Fibroblast of lung (primary cell): ENCODE measurements at regions not wholly inside any gene's neighbourhood (a gene's known extent, or its start where the extent isn't known, plus 50 kb on each side); places are given as distances from the start of the nearest gene placed in this dataset.

Source experiments
- EZH2 ChIP-seq: IDR thresholded peaks from 2 replicates; pipeline ENCODE4 v1.5.1; 2012; ENCODE audit warnings: low read length, control low read depth, mild to moderate bottlenecking; ENCODE audit errors: missing control alignments
- TF ChIP-seq, protein P1 (sequence below), 2 donors: IDR thresholded peaks in 1 of 2; conservative IDR thresholded peaks in 1 of 2; 1 replicate in 1 of 2; 2 replicates in 1 of 2; pipeline ENCODE4 v1.5.1; 2011 to 2012; ENCODE audit warnings: low read length in 2 of 2, control low read depth in 1 of 2, inconsistent platforms in 1 of 2, low read depth in 1 of 2, mild to moderate bottlenecking in 1 of 2

DNA sequence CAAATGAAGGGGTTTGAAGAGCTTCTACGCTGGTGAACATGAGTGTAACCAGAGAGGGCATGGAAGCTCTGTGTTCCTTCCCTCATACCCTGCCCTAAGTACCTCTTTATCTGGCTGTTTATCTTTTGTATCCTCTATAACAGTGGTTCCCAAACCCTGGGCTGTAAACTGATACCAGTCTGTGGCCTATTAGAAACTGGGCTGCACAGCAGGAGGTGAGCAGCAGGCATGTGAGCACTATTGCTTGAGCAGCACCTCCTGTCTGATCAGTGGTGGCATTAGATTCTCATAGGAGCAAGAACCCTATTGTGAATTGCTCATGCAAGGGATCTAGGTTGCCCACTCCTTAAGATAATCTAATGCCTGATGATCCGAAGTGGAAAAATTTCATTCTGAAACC, 172.9 kb upstream of the AVPR1A start:
- TF ChIP-seq, protein P1, sequence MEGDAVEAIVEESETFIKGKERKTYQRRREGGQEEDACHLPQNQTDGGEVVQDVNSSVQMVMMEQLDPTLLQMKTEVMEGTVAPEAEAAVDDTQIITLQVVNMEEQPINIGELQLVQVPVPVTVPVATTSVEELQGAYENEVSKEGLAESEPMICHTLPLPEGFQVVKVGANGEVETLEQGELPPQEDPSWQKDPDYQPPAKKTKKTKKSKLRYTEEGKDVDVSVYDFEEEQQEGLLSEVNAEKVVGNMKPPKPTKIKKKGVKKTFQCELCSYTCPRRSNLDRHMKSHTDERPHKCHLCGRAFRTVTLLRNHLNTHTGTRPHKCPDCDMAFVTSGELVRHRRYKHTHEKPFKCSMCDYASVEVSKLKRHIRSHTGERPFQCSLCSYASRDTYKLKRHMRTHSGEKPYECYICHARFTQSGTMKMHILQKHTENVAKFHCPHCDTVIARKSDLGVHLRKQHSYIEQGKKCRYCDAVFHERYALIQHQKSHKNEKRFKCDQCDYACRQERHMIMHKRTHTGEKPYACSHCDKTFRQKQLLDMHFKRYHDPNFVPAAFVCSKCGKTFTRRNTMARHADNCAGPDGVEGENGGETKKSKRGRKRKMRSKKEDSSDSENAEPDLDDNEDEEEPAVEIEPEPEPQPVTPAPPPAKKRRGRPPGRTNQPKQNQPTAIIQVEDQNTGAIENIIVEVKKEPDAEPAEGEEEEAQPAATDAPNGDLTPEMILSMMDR (conservative IDR thresholded peaks at IDR 0.05 in 1 of 2, IDR thresholded peaks at IDR 0.05 in 1 of 2; ENCODE audit: low read depth in 1 of 2, low read length in 2 of 2): no peak
- TF ChIP-seq EZH2: no peak
